Mammary epithelial cell (primary cell): ENCODE measurements at regions not wholly inside any gene's neighbourhood (a gene's known extent, or its start where the extent isn't known, plus 50 kb on each side); places are given as distances from the start of the nearest gene placed in this dataset.

Experiments
- CTCF ChIP-seq, 2 donors: IDR thresholded peaks in 1 of 2; conservative IDR thresholded peaks in 1 of 2; 2 replicates each; pipeline ENCODE4 v1.5.1; 2011 to 2012; ENCODE audit warnings: inconsistent platforms in 2 of 2, low read length in 2 of 2, mild to moderate bottlenecking in 2 of 2, control low read depth in 1 of 2, low read depth in 1 of 2; ENCODE audit not compliant: insufficient read depth in 1 of 2; ENCODE audit errors: extremely low read depth in 1 of 2
- EZH2 ChIP-seq: IDR thresholded peaks from 2 replicates; pipeline ENCODE4 v1.6.1; 2012; ENCODE audit warnings: low read length, inconsistent platforms, borderline replicate concordance

DNA sequence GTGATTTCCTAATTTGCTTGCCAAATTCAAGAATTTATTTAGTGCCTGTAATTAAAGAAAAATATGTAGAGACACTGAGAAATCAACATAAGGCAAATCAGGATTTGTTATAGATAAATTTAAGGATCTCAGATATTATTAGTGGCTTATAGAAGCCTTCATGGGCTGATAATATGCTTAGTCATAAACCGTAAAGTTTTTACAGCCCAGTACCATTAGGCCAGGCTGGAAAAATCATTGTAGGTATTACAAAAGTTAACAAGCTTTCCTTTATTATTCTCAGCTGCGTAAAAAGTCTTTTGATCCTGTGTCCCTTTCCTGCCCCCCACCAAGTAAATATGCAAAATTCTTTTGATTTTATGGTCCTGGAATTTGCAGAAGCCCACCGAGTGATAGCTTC is 58.2 kb downstream of the SLITRK6 start:
- no peak for TF ChIP-seq CTCF (conservative IDR thresholded peaks at IDR 0.05 in 1 of 2, IDR thresholded peaks at IDR 0.05 in 1 of 2; ENCODE audit: extremely low read depth in 1 of 2, insufficient read depth in 1 of 2, low read depth in 1 of 2, low read length in 2 of 2)
- no peak for TF ChIP-seq EZH2
